ENCODE measurements at regions not wholly inside any gene's neighbourhood (a gene's known extent, or its start where the extent isn't known, plus 50 kb on each side); places are given as distances from the start of the nearest gene placed in this dataset.
"Not testable (repeated sequence)": the region's sequence is repeated elsewhere in the genome, so short reads cannot be mapped to it uniquely, and the experiment has no call there.

DNA sequence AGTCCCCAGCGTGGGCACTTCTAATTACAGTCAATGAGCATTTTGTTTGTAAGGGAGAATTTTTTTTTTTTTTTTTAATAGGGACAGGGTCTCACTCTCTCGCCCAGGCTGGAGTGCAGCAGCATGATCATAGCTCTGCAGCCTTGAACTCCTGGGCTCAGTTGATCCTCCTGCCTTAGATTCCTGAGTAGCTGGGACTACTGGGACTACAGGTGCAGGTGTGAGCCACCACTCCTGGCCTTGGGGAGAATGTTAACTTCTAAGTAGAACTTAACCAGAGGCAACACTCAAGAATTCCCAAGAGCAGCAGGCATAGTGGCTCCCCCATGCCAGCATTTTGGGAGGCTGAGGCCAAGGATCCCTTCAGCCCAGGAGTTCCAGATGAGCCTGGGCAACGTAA lies 52.9 kb upstream of the ZNF217 start:
- no peaks in the 10 kb centered on the region for H3K27me3 ChIP-seq
- H3K4me3 ChIP-seq, result no peak overlapping the region
- intact Hi-C loops (cut with DNase I; ENCODE audit: low total_unique reads), result no loop called here
- no peaks in the 10 kb centered on the region for H3K9me3 ChIP-seq
- H3K36me3 ChIP-seq, result no peaks in the 10 kb centered on the region
- no peaks in the 10 kb centered on the region for H3K4me1 ChIP-seq
- DNase-seq, result no peak
- no peak overlapping the region for H3K27ac ChIP-seq
- TF ChIP-seq, protein P1, sequence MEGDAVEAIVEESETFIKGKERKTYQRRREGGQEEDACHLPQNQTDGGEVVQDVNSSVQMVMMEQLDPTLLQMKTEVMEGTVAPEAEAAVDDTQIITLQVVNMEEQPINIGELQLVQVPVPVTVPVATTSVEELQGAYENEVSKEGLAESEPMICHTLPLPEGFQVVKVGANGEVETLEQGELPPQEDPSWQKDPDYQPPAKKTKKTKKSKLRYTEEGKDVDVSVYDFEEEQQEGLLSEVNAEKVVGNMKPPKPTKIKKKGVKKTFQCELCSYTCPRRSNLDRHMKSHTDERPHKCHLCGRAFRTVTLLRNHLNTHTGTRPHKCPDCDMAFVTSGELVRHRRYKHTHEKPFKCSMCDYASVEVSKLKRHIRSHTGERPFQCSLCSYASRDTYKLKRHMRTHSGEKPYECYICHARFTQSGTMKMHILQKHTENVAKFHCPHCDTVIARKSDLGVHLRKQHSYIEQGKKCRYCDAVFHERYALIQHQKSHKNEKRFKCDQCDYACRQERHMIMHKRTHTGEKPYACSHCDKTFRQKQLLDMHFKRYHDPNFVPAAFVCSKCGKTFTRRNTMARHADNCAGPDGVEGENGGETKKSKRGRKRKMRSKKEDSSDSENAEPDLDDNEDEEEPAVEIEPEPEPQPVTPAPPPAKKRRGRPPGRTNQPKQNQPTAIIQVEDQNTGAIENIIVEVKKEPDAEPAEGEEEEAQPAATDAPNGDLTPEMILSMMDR (IDR thresholded peaks at IDR 0.05), result no peak

DNA sequence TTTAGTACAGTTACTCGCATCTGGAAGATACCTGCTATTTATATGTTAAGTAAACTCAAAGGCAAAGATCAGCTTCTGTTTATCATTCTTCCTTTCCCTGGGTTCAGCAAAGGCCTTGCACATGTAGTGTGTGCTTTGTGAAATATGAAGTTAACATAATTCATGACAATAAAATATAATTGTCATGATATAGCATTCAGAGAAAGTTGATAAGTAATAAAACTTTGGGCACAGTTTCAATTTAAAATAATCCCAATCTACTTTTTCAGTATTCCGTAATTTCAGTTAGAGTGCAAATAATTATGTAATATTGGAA lies 51.9 kb upstream of the ZNF217 start:
- no peak overlapping the region for H3K4me3 ChIP-seq
- no peaks in the 10 kb centered on the region for H3K9me3 ChIP-seq
- no peaks in the 10 kb centered on the region for H3K36me3 ChIP-seq
- H3K4me1 ChIP-seq, result no peaks in the 10 kb centered on the region
- no peak overlapping the region for H3K27ac ChIP-seq
- DNase-seq, result no peak
- TF ChIP-seq, protein P1 (IDR thresholded peaks at IDR 0.05), result no peak
- no peaks in the 10 kb centered on the region for H3K27me3 ChIP-seq
- intact Hi-C loops (cut with DNase I; ENCODE audit: low total_unique reads), result no loop called here

DNA sequence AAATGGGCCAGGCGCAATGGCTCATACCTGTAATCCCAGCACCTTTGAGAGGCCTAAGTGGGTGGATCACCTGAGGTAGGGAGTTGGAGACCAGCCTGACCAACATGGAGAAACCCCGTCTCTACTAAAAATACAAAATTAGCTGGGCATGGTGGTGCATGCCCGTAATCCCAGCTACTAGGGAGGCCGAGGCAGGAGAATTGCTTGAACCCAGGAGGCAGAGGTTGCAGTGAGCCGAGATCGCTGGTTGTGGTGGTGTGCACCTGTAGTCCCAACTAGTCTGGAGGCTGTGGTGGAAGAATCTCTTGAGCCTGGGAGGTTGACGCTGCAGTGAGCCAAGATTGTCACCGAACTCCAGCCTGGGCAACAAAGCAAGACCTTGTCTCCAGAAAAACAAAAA lies 50.5 kb upstream of the ZNF217 start:
- H3K36me3 ChIP-seq; H3K4me3 ChIP-seq; H3K9me3 ChIP-seq; H3K27ac ChIP-seq; H3K27me3 ChIP-seq; intact Hi-C loops (cut with DNase I; ENCODE audit: low total_unique reads); H3K4me1 ChIP-seq; DNase-seq: not testable (repeated sequence)
